ENCODE measurements at regions not wholly inside any gene's neighbourhood (a gene's known extent, or its start where the extent isn't known, plus 50 kb on each side); places are given as distances from the start of the nearest gene placed in this dataset.

DNA sequence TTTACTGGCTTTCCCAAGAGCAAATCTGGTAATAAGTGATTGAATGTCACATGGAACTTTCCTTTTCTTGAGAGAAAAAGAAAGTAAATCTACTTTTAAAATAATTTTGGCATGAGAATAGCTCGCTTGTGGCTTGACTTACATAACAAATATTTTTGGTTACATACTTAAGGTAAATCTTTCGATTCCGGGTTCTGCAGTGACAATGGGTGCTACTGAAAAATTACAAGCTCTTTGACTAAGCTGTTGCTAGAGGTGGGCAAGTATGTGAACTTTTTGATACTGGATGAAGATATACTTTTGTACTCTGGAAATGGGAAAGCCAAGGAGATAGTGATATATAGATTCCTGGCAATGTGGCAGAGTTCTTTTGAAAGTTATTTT, 51.9 kb upstream of the OTOL1 start:
- TF ChIP-seq, protein P1, sequence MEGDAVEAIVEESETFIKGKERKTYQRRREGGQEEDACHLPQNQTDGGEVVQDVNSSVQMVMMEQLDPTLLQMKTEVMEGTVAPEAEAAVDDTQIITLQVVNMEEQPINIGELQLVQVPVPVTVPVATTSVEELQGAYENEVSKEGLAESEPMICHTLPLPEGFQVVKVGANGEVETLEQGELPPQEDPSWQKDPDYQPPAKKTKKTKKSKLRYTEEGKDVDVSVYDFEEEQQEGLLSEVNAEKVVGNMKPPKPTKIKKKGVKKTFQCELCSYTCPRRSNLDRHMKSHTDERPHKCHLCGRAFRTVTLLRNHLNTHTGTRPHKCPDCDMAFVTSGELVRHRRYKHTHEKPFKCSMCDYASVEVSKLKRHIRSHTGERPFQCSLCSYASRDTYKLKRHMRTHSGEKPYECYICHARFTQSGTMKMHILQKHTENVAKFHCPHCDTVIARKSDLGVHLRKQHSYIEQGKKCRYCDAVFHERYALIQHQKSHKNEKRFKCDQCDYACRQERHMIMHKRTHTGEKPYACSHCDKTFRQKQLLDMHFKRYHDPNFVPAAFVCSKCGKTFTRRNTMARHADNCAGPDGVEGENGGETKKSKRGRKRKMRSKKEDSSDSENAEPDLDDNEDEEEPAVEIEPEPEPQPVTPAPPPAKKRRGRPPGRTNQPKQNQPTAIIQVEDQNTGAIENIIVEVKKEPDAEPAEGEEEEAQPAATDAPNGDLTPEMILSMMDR (conservative IDR thresholded peaks at IDR 0.05) = no peak

DNA sequence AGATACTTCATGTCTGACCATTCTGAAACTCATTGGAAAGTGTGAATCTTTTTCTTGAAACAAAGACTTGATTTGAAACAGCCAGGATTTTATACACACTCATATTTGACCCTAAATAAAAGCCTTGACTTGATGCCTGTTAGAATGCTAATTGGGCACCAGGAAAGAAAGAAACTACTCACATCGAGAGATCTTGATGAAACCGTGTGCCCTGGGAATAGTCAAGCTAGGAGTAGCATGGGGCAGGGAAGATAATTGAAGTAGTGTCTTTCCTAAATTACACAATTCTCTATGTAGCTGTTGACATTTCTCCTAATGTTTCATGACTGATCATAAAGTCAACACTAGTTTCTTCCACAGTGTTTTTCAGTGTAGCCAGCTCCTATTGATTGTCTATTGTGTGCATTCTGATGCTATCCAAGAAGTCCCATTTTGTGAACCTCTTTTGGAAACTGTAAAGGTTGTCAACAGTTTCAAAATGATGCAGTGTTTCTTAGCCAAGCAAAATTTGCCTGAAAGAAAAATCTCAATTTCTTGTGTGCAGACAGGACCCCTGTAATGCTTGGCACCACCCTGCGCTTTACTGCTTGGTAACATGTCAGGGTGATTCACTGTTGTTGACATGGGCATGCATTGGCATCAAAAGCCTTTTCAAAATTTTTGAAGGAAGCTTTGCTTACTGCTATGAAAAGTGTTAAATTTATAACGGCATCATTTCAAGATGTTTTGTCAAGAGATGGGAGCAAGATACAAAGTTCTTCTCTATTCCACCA, 52.5 kb upstream of the OTOL1 start:
- TF ChIP-seq, protein P1 (conservative IDR thresholded peaks at IDR 0.05) = no peak

More for the DNA sequence above, 51.9 kb upstream of the OTOL1 start:
- no peak overlapping the region for H3K27ac ChIP-seq

DNA sequence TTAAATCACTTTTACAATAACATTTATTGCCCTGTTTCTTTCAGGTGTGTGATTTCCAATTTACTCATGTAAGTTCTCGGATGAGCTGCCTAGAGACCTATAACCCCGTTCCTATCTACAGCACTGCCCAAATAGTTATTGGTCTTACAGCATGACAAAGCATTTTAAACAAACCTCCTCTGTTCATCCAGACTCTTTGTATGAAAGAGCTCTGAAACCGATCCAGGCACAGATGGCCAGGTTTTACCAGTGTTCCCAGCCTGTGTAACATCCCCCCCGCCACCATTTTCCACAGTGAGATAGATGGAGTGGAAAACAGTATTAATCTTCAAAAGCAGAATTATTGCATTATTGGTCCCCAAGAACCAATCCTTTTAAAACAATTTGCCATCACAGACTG, 59.0 kb upstream of the SPTSSB start:
- TF ChIP-seq, protein P1 (conservative IDR thresholded peaks at IDR 0.05) = no peak

More for the DNA sequence above, 52.5 kb upstream of the OTOL1 start:
- no peak overlapping the region for H3K27ac ChIP-seq

DNA sequence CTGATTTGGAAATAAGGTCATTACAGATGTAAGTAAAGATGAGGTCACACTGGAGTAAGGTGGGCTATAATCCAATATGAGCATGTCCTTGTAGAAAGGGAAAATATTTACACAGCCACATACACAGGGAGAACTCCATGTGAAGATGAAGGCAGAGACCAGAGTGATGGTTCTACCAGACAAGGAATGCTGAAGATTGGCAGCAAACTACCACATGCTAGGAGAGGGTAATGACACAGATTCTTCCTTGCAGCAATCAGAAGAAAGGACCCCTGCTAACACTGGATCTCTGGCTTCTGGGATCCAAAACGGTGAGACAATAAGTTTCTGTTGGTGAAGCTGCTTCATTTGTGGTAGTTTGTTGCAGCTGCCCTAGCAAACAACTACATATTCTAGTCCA, 56.0 kb upstream of the SPTSSB start:
- TF ChIP-seq, protein P1 (conservative IDR thresholded peaks at IDR 0.05) = no peak
- H3K27ac ChIP-seq = peak overlapping the region; percentile 56

More for the DNA sequence above, 59.0 kb upstream of the SPTSSB start:
- no peak overlapping the region for H3K27ac ChIP-seq

DNA sequence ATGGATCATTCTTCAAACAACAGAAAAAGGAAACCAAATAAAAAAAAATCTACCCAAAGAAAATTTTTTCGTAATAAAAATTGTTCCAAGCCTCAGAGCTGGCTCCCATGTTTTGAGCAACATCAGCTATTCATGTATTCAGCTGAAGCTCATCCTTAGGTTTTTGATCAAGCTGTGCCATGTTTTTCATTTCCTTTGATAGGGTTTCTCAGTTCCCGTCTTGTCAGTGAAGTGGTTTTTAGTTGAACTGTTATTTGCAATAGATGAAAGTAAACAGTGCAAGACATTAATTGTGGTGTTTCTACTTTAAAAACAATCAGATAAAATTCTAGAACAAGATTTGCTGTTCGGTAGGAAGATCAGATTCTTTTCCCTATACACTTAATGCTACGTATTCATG, 55.4 kb upstream of the SPTSSB start:
- TF ChIP-seq, protein P1 (conservative IDR thresholded peaks at IDR 0.05) = no peak
- H3K27ac ChIP-seq = peak overlapping the region; percentile 56

DNA sequence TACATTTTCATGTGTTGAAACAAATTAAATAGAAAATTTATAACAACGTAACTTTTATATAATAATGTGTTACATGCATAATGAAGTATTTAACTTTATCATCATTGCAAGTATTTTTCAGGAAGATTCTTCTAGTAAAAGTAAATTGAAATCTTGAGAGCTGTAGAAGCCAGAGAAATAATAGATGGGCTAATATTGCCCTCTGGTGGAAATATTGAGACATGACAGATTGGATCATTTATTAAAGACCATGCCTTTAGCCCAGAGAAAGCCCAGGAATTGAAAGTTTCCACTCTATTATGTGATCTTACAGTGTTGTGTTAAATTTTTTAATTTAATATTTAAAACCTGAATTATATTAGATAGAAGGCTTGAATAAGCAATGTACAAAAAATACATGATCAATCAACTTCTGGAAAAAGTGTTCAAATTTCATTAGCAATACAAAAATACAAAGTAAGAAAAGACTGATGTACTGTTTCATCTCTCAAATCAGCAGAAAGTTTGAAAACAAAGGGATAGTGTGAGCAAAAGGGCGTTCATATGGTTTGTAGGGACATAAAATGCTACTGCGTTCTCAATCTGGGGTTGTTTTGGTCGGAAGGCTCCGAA, 52.7 kb upstream of the SPTSSB start:
- no peak overlapping the region for H3K27ac ChIP-seq
- TF ChIP-seq, protein P1 (conservative IDR thresholded peaks at IDR 0.05) = peak; percentile 72

DNA sequence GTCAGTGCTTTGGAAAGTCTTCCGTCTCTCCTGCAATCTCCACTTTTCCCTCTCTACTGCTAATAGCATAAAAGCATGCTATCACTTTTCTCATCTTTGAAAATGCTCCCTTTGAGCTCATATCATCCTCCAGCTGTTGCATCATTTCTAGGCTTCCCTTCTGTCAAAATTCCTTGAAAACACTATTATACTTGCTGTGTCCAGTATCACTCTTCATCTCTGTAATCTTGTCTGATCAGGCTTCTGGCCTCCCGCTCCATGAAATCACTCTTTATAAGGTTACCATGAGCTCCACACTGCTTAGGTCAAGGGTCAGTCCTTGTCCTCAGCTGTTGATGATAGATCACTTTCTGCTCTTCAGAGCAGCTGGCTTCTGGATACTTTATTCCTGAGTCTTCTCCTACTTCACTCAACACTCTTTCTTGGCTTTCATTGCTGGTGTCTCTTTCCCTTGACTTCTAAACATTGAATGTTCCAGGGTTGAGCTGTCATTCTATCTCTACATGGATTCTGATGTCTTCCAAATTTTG, 50.9 kb upstream of the SPTSSB start:
- H3K27ac ChIP-seq = peak overlapping the region; percentile 94
- TF ChIP-seq, protein P1 (conservative IDR thresholded peaks at IDR 0.05) = no peak
